ENCODE measurements at regions not wholly inside any gene's neighbourhood (a gene's known extent, or its start where the extent isn't known, plus 50 kb on each side); places are given as distances from the start of the nearest gene placed in this dataset.

- no peak overlapping the region for H3K27ac ChIP-seq (ENCODE audit: low read length)
These were observed 164.8 kb upstream of the ARID1B start for GRCh38 chr6:156612361-156612760.

GRCh38 chr6:156602066-156602385, 175.2 kb upstream of the ARID1B start:
- Histone ChIP-seq H3K4me3 (ENCODE audit: low read length) (no peak overlapping the region), H3K36me3 (ENCODE audit: control insufficient read depth, insufficient read depth, low read length) (no peaks in the 10 kb centered on the region), H3K9me3 (ENCODE audit: control insufficient read depth, low read depth, low read length) (peaks cover 11% of the 10 kb centered on the region), H3K27ac (ENCODE audit: low read length) (no peak overlapping the region), H3K4me1 (ENCODE audit: control insufficient read depth, insufficient read depth, low read length) (peaks cover 3% of the 10 kb centered on the region), H3K27me3 (ENCODE audit: control insufficient read depth, insufficient read depth, low read length) (no peaks in the 10 kb centered on the region)
- no peak for DNase-seq
- WGBS (ENCODE audit: insufficient coverage, low lambda C conversion rate): no CpG with 5 or more reads among the region's 7 CpGs

More at GRCh38 chr6:156612361-156612760, 164.8 kb upstream of the ARID1B start:
- Histone ChIP-seq H3K27me3 (ENCODE audit: control insufficient read depth, insufficient read depth, low read length) (no peaks in the 10 kb centered on the region), H3K36me3 (ENCODE audit: control insufficient read depth, insufficient read depth, low read length) (no peaks in the 10 kb centered on the region), H3K4me3 (ENCODE audit: low read length) (no peak overlapping the region), H3K9me3 (ENCODE audit: control insufficient read depth, low read depth, low read length) (peaks cover 24% of the 10 kb centered on the region), H3K4me1 (ENCODE audit: control insufficient read depth, insufficient read depth, low read length) (peaks cover 6% of the 10 kb centered on the region)
- DNase-seq: no peak

- no peak for DNase-seq
- Histone ChIP-seq H3K36me3 (ENCODE audit: control insufficient read depth, insufficient read depth, low read length) (no peaks in the 10 kb centered on the region), H3K27ac (ENCODE audit: low read length) (no peak overlapping the region), H3K9me3 (ENCODE audit: control insufficient read depth, low read depth, low read length) (peaks cover 11% of the 10 kb centered on the region), H3K4me1 (ENCODE audit: control insufficient read depth, insufficient read depth, low read length) (peaks cover 3% of the 10 kb centered on the region), H3K4me3 (ENCODE audit: low read length) (no peak overlapping the region), H3K27me3 (ENCODE audit: control insufficient read depth, insufficient read depth, low read length) (no peaks in the 10 kb centered on the region)
- WGBS (ENCODE audit: insufficient coverage, low lambda C conversion rate): no CpG with 5 or more reads among the region's 17 CpGs
These were observed 175.8 kb upstream of the ARID1B start for GRCh38 chr6:156601152-156602065.

- Histone ChIP-seq H3K4me1 (ENCODE audit: control insufficient read depth, insufficient read depth, low read length) (peaks cover 3% of the 10 kb centered on the region), H3K27ac (ENCODE audit: low read length) (no peak overlapping the region), H3K36me3 (ENCODE audit: control insufficient read depth, insufficient read depth, low read length) (no peaks in the 10 kb centered on the region), H3K4me3 (ENCODE audit: low read length) (no peak overlapping the region), H3K27me3 (ENCODE audit: control insufficient read depth, insufficient read depth, low read length) (no peaks in the 10 kb centered on the region), H3K9me3 (ENCODE audit: control insufficient read depth, low read depth, low read length) (peaks cover 11% of the 10 kb centered on the region)
- no peak for DNase-seq
- 93% methylated on average over 3 of the region's 9 CpGs for WGBS (ENCODE audit: insufficient coverage, low lambda C conversion rate)
These were observed 176.5 kb upstream of the ARID1B start for GRCh38 chr6:156600678-156601077.

GRCh38 chr6:156599978-156600590, 177.1 kb upstream of the ARID1B start:
- Histone ChIP-seq H3K4me3 (ENCODE audit: low read length) (no peak overlapping the region), H3K36me3 (ENCODE audit: control insufficient read depth, insufficient read depth, low read length) (no peaks in the 10 kb centered on the region), H3K4me1 (ENCODE audit: control insufficient read depth, insufficient read depth, low read length) (peaks cover 3% of the 10 kb centered on the region), H3K27ac (ENCODE audit: low read length) (no peak overlapping the region), H3K27me3 (ENCODE audit: control insufficient read depth, insufficient read depth, low read length) (no peaks in the 10 kb centered on the region), H3K9me3 (ENCODE audit: control insufficient read depth, low read depth, low read length) (peaks cover 11% of the 10 kb centered on the region)
- DNase-seq: no peak
- WGBS (ENCODE audit: insufficient coverage, low lambda C conversion rate): no CpG with 5 or more reads among the region's 5 CpGs

- no CpG with 5 or more reads among the region's 11 CpGs for WGBS (ENCODE audit: insufficient coverage, low lambda C conversion rate)
- no peak overlapping the region for H3K27ac ChIP-seq (ENCODE audit: low read length)
- H3K27me3 ChIP-seq (ENCODE audit: control insufficient read depth, insufficient read depth, low read length): no peaks in the 10 kb centered on the region
- DNase-seq: no peak
- H3K36me3 ChIP-seq (ENCODE audit: control insufficient read depth, insufficient read depth, low read length): no peaks in the 10 kb centered on the region
- no peak overlapping the region for H3K4me3 ChIP-seq (ENCODE audit: low read length)
- H3K4me1 ChIP-seq (ENCODE audit: control insufficient read depth, insufficient read depth, low read length): peaks cover 3% of the 10 kb centered on the region
- peaks cover 11% of the 10 kb centered on the region for H3K9me3 ChIP-seq (ENCODE audit: control insufficient read depth, low read depth, low read length)
These were observed 177.8 kb upstream of the ARID1B start for GRCh38 chr6:156599366-156599765.

- peak overlapping the region; percentile 13 for H3K27ac ChIP-seq (ENCODE audit: low read length)
- H3K27me3 ChIP-seq (ENCODE audit: control insufficient read depth, insufficient read depth, low read length): no peaks in the 10 kb centered on the region
- no CpG with 5 or more reads among the region's 6 CpGs for WGBS (ENCODE audit: insufficient coverage, low lambda C conversion rate)
- H3K36me3 ChIP-seq (ENCODE audit: control insufficient read depth, insufficient read depth, low read length): no peaks in the 10 kb centered on the region
- H3K4me3 ChIP-seq (ENCODE audit: low read length): no peak overlapping the region
- H3K9me3 ChIP-seq (ENCODE audit: control insufficient read depth, low read depth, low read length): peaks cover 11% of the 10 kb centered on the region
- H3K4me1 ChIP-seq (ENCODE audit: control insufficient read depth, insufficient read depth, low read length): peaks cover 3% of the 10 kb centered on the region
- DNase-seq: peak in 1 of 2 donors; percentile 68
These were observed 178.4 kb upstream of the ARID1B start for GRCh38 chr6:156598855-156599180.

GRCh38 chr6:156598071-156598854, 178.9 kb upstream of the ARID1B start:
- Histone ChIP-seq H3K27me3 (ENCODE audit: control insufficient read depth, insufficient read depth, low read length) (no peaks in the 10 kb centered on the region), H3K36me3 (ENCODE audit: control insufficient read depth, insufficient read depth, low read length) (no peaks in the 10 kb centered on the region), H3K27ac (ENCODE audit: low read length) (no peak overlapping the region), H3K9me3 (ENCODE audit: control insufficient read depth, low read depth, low read length) (peaks cover 11% of the 10 kb centered on the region), H3K4me1 (ENCODE audit: control insufficient read depth, insufficient read depth, low read length) (peaks cover 3% of the 10 kb centered on the region), H3K4me3 (ENCODE audit: low read length) (no peak overlapping the region)
- WGBS (ENCODE audit: insufficient coverage, low lambda C conversion rate): no CpG with 5 or more reads among the region's 22 CpGs
- DNase-seq: no peak

GRCh38 chr6:156597095-156597494, 180.1 kb upstream of the ARID1B start:
- 83% methylated on average over 1 of the region's 5 CpGs for WGBS (ENCODE audit: insufficient coverage, low lambda C conversion rate)
- peaks cover 11% of the 10 kb centered on the region for H3K9me3 ChIP-seq (ENCODE audit: control insufficient read depth, low read depth, low read length)
- H3K27me3 ChIP-seq (ENCODE audit: control insufficient read depth, insufficient read depth, low read length): no peaks in the 10 kb centered on the region
- H3K36me3 ChIP-seq (ENCODE audit: control insufficient read depth, insufficient read depth, low read length): no peaks in the 10 kb centered on the region
- H3K4me3 ChIP-seq (ENCODE audit: low read length): no peak overlapping the region
- H3K4me1 ChIP-seq (ENCODE audit: control insufficient read depth, insufficient read depth, low read length): peaks cover 3% of the 10 kb centered on the region
- DNase-seq: no peak
- H3K27ac ChIP-seq (ENCODE audit: low read length): no peak overlapping the region

- peaks cover 11% of the 10 kb centered on the region for H3K9me3 ChIP-seq (ENCODE audit: control insufficient read depth, low read depth, low read length)
- DNase-seq: no peak
- no peaks in the 10 kb centered on the region for H3K36me3 ChIP-seq (ENCODE audit: control insufficient read depth, insufficient read depth, low read length)
- 100% methylated on average over 1 of the region's 3 CpGs for WGBS (ENCODE audit: insufficient coverage, low lambda C conversion rate)
- no peak overlapping the region for H3K4me3 ChIP-seq (ENCODE audit: low read length)
- no peak overlapping the region for H3K27ac ChIP-seq (ENCODE audit: low read length)
- peaks cover 3% of the 10 kb centered on the region for H3K4me1 ChIP-seq (ENCODE audit: control insufficient read depth, insufficient read depth, low read length)
- H3K27me3 ChIP-seq (ENCODE audit: control insufficient read depth, insufficient read depth, low read length): no peaks in the 10 kb centered on the region
These were observed 181.7 kb upstream of the ARID1B start for GRCh38 chr6:156595476-156595875.

Measured in large intestine (tissue), 3 donors.